ENCODE measurements at regions not wholly inside any gene's neighbourhood (a gene's known extent, or its start where the extent isn't known, plus 50 kb on each side); places are given as distances from the start of the nearest gene placed in this dataset.

DNA sequence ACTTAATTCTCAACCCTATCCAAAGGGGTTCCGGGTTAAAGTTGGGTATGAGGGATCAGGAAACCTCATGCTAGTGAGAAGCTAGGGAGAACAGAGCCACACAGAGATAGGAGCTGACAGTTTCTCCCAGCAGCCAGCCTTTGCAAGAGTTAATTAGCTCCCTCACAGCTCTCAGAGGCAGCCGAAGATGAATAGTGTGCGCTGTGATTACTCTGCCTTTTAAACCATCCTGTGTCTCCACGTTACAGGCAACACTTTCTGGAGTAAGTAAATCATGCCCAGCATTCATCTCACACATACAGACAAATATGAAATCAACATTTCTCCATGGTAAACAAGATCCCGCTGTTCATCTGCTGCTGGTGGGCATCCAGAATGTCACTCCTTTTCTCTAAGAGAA lies 429.6 kb downstream of the INSC start:
- no peak overlapping the region for H4K8ac ChIP-seq (ENCODE audit: low read depth, low read length)
- H3K9ac ChIP-seq (ENCODE audit: low read length), result no peak overlapping the region
- H3K36me3 ChIP-seq (ENCODE audit: control insufficient read depth, insufficient read depth, low read length), result no peaks in the 10 kb centered on the region
- H3K27me3 ChIP-seq (ENCODE audit: insufficient read depth, low read length, poor library complexity), result no peaks in the 10 kb centered on the region
- DNase-seq, result no peak
- no peak overlapping the region for H3K56ac ChIP-seq (ENCODE audit: low read length)
- no peak overlapping the region for H4K5ac ChIP-seq (ENCODE audit: low read length)
- no peak overlapping the region for H3K18ac ChIP-seq (ENCODE audit: low read length)
- no peaks in the 10 kb centered on the region for H3K79me2 ChIP-seq (ENCODE audit: control insufficient read depth, insufficient read depth, low read length)
- H2BK15ac ChIP-seq (replicated peaks; ENCODE audit: low read depth), result no peak overlapping the region
- no peaks in the 10 kb centered on the region for H3K79me1 ChIP-seq (ENCODE audit: low read length)
- no peak overlapping the region for H2BK120ac ChIP-seq (ENCODE audit: low read depth, low read length)
- no peak overlapping the region for H3K4me3 ChIP-seq (ENCODE audit: low read length)
- no peak overlapping the region for H3K27ac ChIP-seq (ENCODE audit: low read depth, low read length)
- no CpG with 5 or more reads among the region's 5 CpGs for WGBS (ENCODE audit: extremely low coverage, insufficient coverage, low lambda C conversion rate)
- H3K4ac ChIP-seq (ENCODE audit: low read depth, low read length), result no peak overlapping the region
- no peak overlapping the region for H3K4me2 ChIP-seq (ENCODE audit: low read length)
- no peak overlapping the region for H2BK5ac ChIP-seq (ENCODE audit: low read length)
- H3K23ac ChIP-seq (ENCODE audit: low read length), result no peak overlapping the region
- H2AK5ac ChIP-seq (ENCODE audit: low read length), result no peak overlapping the region
- no peaks in the 10 kb centered on the region for H3K4me1 ChIP-seq (ENCODE audit: control insufficient read depth, low read depth, low read length)

DNA sequence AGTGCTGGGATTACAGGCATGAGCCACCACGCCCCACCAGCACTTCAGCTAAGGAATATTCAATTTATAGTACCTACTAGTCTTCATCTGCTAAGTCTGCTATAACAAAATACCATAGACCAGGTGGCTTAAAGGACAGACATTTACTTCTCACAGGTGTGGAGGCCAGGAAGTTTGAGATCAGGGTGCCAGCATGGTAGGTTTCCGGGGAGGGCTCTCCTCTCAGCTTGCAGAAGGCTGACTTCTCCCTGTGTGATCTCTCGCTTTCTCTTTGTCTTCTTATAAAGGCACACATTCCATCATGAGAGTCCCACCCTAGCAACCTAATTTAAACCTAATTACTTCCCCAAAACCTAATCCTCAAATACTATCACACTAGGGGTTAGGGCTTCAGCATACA lies 433.0 kb downstream of the INSC start:
- no peak overlapping the region for H3K4ac ChIP-seq (ENCODE audit: low read depth, low read length)
- no peaks in the 10 kb centered on the region for H3K79me2 ChIP-seq (ENCODE audit: control insufficient read depth, insufficient read depth, low read length)
- H3K36me3 ChIP-seq (ENCODE audit: control insufficient read depth, insufficient read depth, low read length), result no peaks in the 10 kb centered on the region
- H3K23ac ChIP-seq (ENCODE audit: low read length), result no peak overlapping the region
- H3K4me2 ChIP-seq (ENCODE audit: low read length), result no peak overlapping the region
- no peak overlapping the region for H3K18ac ChIP-seq (ENCODE audit: low read length)
- H3K27ac ChIP-seq (ENCODE audit: low read depth, low read length), result no peak overlapping the region
- no peak overlapping the region for H3K9ac ChIP-seq (ENCODE audit: low read length)
- no peak overlapping the region for H2BK5ac ChIP-seq (ENCODE audit: low read length)
- no peaks in the 10 kb centered on the region for H3K4me1 ChIP-seq (ENCODE audit: control insufficient read depth, low read depth, low read length)
- H2BK15ac ChIP-seq (replicated peaks; ENCODE audit: low read depth), result no peak overlapping the region
- H3K4me3 ChIP-seq (ENCODE audit: low read length), result no peak overlapping the region
- H3K56ac ChIP-seq (ENCODE audit: low read length), result no peak overlapping the region
- H2BK120ac ChIP-seq (ENCODE audit: low read depth, low read length), result no peak overlapping the region
- no peak overlapping the region for H4K8ac ChIP-seq (ENCODE audit: low read depth, low read length)
- DNase-seq, result peak; percentile 10
- no peak overlapping the region for H2AK5ac ChIP-seq (ENCODE audit: low read length)
- no peaks in the 10 kb centered on the region for H3K79me1 ChIP-seq (ENCODE audit: low read length)
- WGBS (ENCODE audit: extremely low coverage, insufficient coverage, low lambda C conversion rate), result no CpG with 5 or more reads among the region's 3 CpGs
- no peaks in the 10 kb centered on the region for H3K27me3 ChIP-seq (ENCODE audit: insufficient read depth, low read length, poor library complexity)
- H4K5ac ChIP-seq (ENCODE audit: low read length), result no peak overlapping the region

DNA sequence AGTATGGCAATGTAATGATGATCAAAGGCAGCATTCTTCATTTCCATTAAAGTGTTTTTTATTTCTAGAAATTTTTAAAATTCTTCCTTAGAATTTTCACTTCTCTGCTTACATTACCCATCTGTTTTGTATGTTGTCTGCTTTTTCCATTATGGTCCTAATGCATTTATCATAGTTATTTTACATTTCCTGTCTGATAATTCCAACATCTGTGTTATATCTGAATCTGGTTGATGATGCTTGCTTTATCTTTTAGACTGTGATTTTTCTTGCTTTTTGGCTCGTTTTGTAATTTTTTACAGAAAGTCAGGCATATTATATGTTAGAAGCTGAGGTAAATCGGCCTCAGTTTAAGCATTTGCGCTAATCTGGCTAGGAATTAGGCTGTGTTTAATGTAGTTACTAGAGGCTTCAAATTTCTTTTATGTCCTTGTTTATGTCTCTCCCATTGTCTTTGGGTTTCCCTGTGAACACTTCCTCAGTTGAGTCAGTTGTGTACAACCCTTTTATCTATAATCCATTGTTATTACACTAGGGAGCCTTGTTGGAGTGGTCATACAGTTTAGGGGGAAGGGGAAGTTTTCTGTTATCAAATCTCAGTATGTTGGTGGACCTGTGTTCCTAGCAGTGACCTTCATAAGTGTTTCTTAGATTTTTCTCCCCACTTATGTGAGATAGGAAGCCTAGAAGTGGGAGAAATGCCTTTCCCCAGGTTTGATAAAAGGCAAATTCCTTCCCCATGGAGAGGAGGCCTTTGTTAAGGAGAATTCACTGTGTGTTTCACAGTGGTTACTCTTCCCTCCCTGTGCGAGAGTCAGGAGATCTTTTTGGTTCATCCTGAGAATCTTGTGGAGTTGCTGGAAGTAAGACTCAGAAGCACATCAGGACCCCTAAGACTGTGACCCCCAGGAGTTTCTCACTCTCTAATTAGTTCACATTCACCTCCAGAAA lies 437.5 kb downstream of the INSC start:
- peak; percentile 67 for DNase-seq

DNA sequence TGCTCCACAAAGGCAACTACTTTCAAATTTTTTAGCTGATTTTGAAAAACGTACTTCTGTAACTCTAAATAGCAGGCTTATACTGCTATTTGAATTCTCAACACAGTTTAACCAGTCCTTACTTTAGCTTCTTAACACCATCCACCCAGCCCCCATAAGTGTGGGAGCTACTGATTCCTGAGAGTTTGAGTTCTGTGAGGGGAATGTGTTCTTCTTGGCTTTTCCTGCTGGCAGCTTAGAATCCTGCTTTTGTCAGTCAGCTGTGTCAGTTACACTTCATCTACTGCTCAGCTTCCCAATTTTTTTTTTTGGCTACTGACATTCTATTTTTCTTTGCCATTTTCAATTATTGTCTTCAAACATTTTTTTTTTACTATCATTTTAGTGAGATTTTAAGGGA lies 440.4 kb downstream of the INSC start:
- Histone ChIP-seq H2BK120ac (ENCODE audit: low read depth, low read length) (no peak overlapping the region), H2BK5ac (ENCODE audit: low read length) (no peak overlapping the region), H3K4ac (ENCODE audit: low read depth, low read length) (no peak overlapping the region), H4K8ac (ENCODE audit: low read depth, low read length) (no peak overlapping the region), H2AK5ac (ENCODE audit: low read length) (no peak overlapping the region), H3K27ac (ENCODE audit: low read depth, low read length) (no peak overlapping the region), H3K56ac (ENCODE audit: low read length) (no peak overlapping the region), H3K4me3 (ENCODE audit: low read length) (no peak overlapping the region), H3K27me3 (ENCODE audit: insufficient read depth, low read length, poor library complexity) (no peaks in the 10 kb centered on the region), H2BK15ac (replicated peaks; ENCODE audit: low read depth) (no peak overlapping the region), H3K36me3 (ENCODE audit: control insufficient read depth, insufficient read depth, low read length) (no peaks in the 10 kb centered on the region), H3K9ac (ENCODE audit: low read length) (no peak overlapping the region), H4K5ac (ENCODE audit: low read length) (no peak overlapping the region), H3K79me2 (ENCODE audit: control insufficient read depth, insufficient read depth, low read length) (no peaks in the 10 kb centered on the region), H3K4me2 (ENCODE audit: low read length) (no peak overlapping the region), H3K4me1 (ENCODE audit: control insufficient read depth, low read depth, low read length) (no peaks in the 10 kb centered on the region), H3K23ac (ENCODE audit: low read length) (no peak overlapping the region), H3K18ac (ENCODE audit: low read length) (no peak overlapping the region), H3K79me1 (ENCODE audit: low read length) (no peaks in the 10 kb centered on the region)
- no CpG with 5 or more reads among the region's 1 CpG for WGBS (ENCODE audit: extremely low coverage, insufficient coverage, low lambda C conversion rate)
- no peak for DNase-seq

More for the DNA sequence above, 437.5 kb downstream of the INSC start:
- H3K79me1 ChIP-seq (ENCODE audit: low read length), result no peaks in the 10 kb centered on the region
- H3K18ac ChIP-seq (ENCODE audit: low read length), result no peak overlapping the region
- no peaks in the 10 kb centered on the region for H3K4me1 ChIP-seq (ENCODE audit: control insufficient read depth, low read depth, low read length)
- no peak overlapping the region for H3K23ac ChIP-seq (ENCODE audit: low read length)
- H3K4me3 ChIP-seq (ENCODE audit: low read length), result no peak overlapping the region
- no peak overlapping the region for H2BK15ac ChIP-seq (replicated peaks; ENCODE audit: low read depth)
- H2AK5ac ChIP-seq (ENCODE audit: low read length), result no peak overlapping the region
- H3K79me2 ChIP-seq (ENCODE audit: control insufficient read depth, insufficient read depth, low read length), result no peaks in the 10 kb centered on the region
- H3K4me2 ChIP-seq (ENCODE audit: low read length), result no peak overlapping the region
- no peak overlapping the region for H4K8ac ChIP-seq (ENCODE audit: low read depth, low read length)
- no peak overlapping the region for H3K4ac ChIP-seq (ENCODE audit: low read depth, low read length)
- H4K5ac ChIP-seq (ENCODE audit: low read length), result no peak overlapping the region
- no peaks in the 10 kb centered on the region for H3K27me3 ChIP-seq (ENCODE audit: insufficient read depth, low read length, poor library complexity)
- no peak overlapping the region for H3K56ac ChIP-seq (ENCODE audit: low read length)
- H2BK120ac ChIP-seq (ENCODE audit: low read depth, low read length), result no peak overlapping the region
- H3K27ac ChIP-seq (ENCODE audit: low read depth, low read length), result peak overlapping the region; percentile 17
- no peaks in the 10 kb centered on the region for H3K36me3 ChIP-seq (ENCODE audit: control insufficient read depth, insufficient read depth, low read length)
- no CpG with 5 or more reads among the region's 4 CpGs for WGBS (ENCODE audit: extremely low coverage, insufficient coverage, low lambda C conversion rate)
- no peak overlapping the region for H3K9ac ChIP-seq (ENCODE audit: low read length)
- H2BK5ac ChIP-seq (ENCODE audit: low read length), result no peak overlapping the region

DNA sequence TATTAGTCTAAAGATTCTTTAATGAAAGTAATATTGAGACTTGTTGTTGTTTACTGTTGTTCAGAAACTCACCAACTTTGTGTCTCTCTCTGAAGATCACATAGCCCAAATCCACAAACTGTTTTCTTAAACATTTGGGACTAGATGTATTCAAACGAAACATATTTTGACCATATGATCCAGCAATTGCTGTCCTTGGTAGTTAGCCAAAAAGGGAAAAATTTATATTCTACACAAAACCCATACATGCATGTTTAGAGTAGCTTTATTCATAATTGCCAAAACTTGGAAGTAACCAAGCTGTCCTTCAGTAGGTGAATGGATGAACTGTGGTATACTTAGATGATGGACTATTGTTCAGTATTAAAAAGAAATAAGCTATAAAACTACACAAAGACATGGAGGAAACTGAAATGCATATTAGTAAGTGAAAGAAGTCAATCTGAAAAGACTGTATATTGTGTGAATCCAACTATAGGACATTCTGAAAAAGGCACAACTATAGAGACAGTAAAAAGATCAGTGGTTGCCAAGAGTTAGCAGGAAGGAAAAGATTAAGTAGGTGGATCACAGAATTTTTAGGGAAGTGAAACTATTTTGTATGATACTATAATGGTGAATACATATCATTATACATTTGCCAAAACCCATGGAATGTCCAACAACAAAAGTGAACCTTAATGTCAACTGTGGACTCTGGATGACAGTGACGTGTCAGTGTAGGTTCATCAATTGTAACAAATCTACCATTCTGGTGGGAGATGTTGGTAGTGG lies 442.9 kb downstream of the INSC start:
- H2AK5ac ChIP-seq (ENCODE audit: low read length), result no peak overlapping the region
- no peaks in the 10 kb centered on the region for H3K27me3 ChIP-seq (ENCODE audit: insufficient read depth, low read length, poor library complexity)
- no peaks in the 10 kb centered on the region for H3K4me1 ChIP-seq (ENCODE audit: control insufficient read depth, low read depth, low read length)
- no peak overlapping the region for H3K18ac ChIP-seq (ENCODE audit: low read length)
- no peak overlapping the region for H3K4ac ChIP-seq (ENCODE audit: low read depth, low read length)
- no peaks in the 10 kb centered on the region for H3K79me1 ChIP-seq (ENCODE audit: low read length)
- H3K4me2 ChIP-seq (ENCODE audit: low read length), result no peak overlapping the region
- no peak for DNase-seq
- H3K79me2 ChIP-seq (ENCODE audit: control insufficient read depth, insufficient read depth, low read length), result no peaks in the 10 kb centered on the region
- H3K56ac ChIP-seq (ENCODE audit: low read length), result no peak overlapping the region
- no peak overlapping the region for H2BK5ac ChIP-seq (ENCODE audit: low read length)
- H3K4me3 ChIP-seq (ENCODE audit: low read length), result no peak overlapping the region
- WGBS (ENCODE audit: extremely low coverage, insufficient coverage, low lambda C conversion rate), result no CpG with 5 or more reads among the region's 2 CpGs
- H3K9ac ChIP-seq (ENCODE audit: low read length), result no peak overlapping the region
- no peaks in the 10 kb centered on the region for H3K36me3 ChIP-seq (ENCODE audit: control insufficient read depth, insufficient read depth, low read length)
- H3K23ac ChIP-seq (ENCODE audit: low read length), result no peak overlapping the region
- no peak overlapping the region for H4K8ac ChIP-seq (ENCODE audit: low read depth, low read length)
- no peak overlapping the region for H3K27ac ChIP-seq (ENCODE audit: low read depth, low read length)
- H2BK15ac ChIP-seq (replicated peaks; ENCODE audit: low read depth), result no peak overlapping the region
- H4K5ac ChIP-seq (ENCODE audit: low read length), result no peak overlapping the region
- no peak overlapping the region for H2BK120ac ChIP-seq (ENCODE audit: low read depth, low read length)
